Fibroblast of lung (primary cell): ENCODE measurements at regions not wholly inside any gene's neighbourhood (a gene's known extent, or its start where the extent isn't known, plus 50 kb on each side); places are given as distances from the start of the nearest gene placed in this dataset.

Source experiments
- DNase-seq, 2 donors: peaks; one replicate each; pipeline versions ENCODE4 v3.0.0 to v3.0.0-alpha.2; 2010; ENCODE audit warnings: low read depth in 2 of 2
- H2AFZ ChIP-seq: 2 replicates; pipeline ENCODE4 v1.5.1; 2012; ENCODE audit warnings: low read length, control low read depth, inconsistent platforms
- H3K27ac ChIP-seq: 2 replicates; pipeline ENCODE4 v1.5.1; 2011; ENCODE audit warnings: low read length, control low read depth; ENCODE audit not compliant: insufficient read depth
- H3K27me3 ChIP-seq: 2 replicates; pipeline ENCODE4 v1.5.1; 2011; ENCODE audit warnings: mild to moderate bottlenecking, low read length; ENCODE audit not compliant: control insufficient read depth, insufficient read depth
- H3K36me3 ChIP-seq: 2 replicates; pipeline ENCODE4 v1.5.1; 2011; ENCODE audit warnings: low read length; ENCODE audit not compliant: control insufficient read depth, insufficient read depth
- H3K4me1 ChIP-seq: 2 replicates; pipeline ENCODE4 v1.5.1; 2011; ENCODE audit warnings: low read length; ENCODE audit not compliant: control insufficient read depth, insufficient read depth; ENCODE audit errors: extremely low read depth
- H3K4me2 ChIP-seq: 2 replicates; pipeline ENCODE4 v1.5.1; 2011; ENCODE audit warnings: low read length, control low read depth; ENCODE audit not compliant: insufficient read depth; ENCODE audit errors: extremely low read depth
- H3K4me3 ChIP-seq, 4 experiments: fragments of 200-600 bp in 1 of 4; sonication (generic) in 1 of 4; replicated peaks in 1 of 4; 2 replicates each; pipeline ENCODE4 v1.5.1; 2011 to 2016; ENCODE audit warnings: low read length in 4 of 4, low read depth in 3 of 4, mild to moderate bottlenecking in 3 of 4, control low read depth in 2 of 4, inconsistent platforms in 1 of 4, mixed read lengths in 1 of 4; ENCODE audit not compliant: insufficient read depth in 1 of 4; ENCODE audit errors: control extremely low read depth in 1 of 4
- H3K79me2 ChIP-seq: 2 replicates; pipeline ENCODE4 v1.5.1; 2012; ENCODE audit warnings: mild to moderate bottlenecking, low read length, inconsistent platforms; ENCODE audit not compliant: control insufficient read depth, insufficient read depth
- H3K9ac ChIP-seq: 2 replicates; pipeline ENCODE4 v1.5.1; 2011; ENCODE audit warnings: mild to moderate bottlenecking, low read length, control low read depth; ENCODE audit not compliant: insufficient read depth
- H3K9me3 ChIP-seq: 2 replicates; pipeline ENCODE4 v1.5.1; 2012; ENCODE audit warnings: low read depth, low read length; ENCODE audit not compliant: control insufficient read depth, insufficient read depth
- H4K20me1 ChIP-seq: 2 replicates; pipeline ENCODE4 v1.5.1; 2011; ENCODE audit warnings: low read length; ENCODE audit not compliant: control insufficient read depth, insufficient read depth; ENCODE audit errors: extremely low read depth
- CTCF ChIP-seq, 2 donors: IDR thresholded peaks in 1 of 2; conservative IDR thresholded peaks in 1 of 2; 1 replicate in 1 of 2; 2 replicates in 1 of 2; pipeline ENCODE4 v1.5.1; 2011 to 2012; ENCODE audit warnings: low read length in 2 of 2, control low read depth in 1 of 2, inconsistent platforms in 1 of 2, low read depth in 1 of 2, mild to moderate bottlenecking in 1 of 2
- EZH2 ChIP-seq: IDR thresholded peaks from 2 replicates; pipeline ENCODE4 v1.5.1; 2012; ENCODE audit warnings: low read length, control low read depth, mild to moderate bottlenecking; ENCODE audit errors: missing control alignments

- Histone ChIP-seq H3K36me3 (no peaks in the 10 kb centered on the region), H3K9me3 (no peaks in the 10 kb centered on the region), H3K4me1 (peaks cover 7% of the 10 kb centered on the region), H3K27ac (no peak overlapping the region), H2AFZ (no peak overlapping the region), H3K79me2 (no peaks in the 10 kb centered on the region), H3K27me3 (no peaks in the 10 kb centered on the region), H3K4me3 (no peak overlapping the region), H4K20me1 (no peaks in the 10 kb centered on the region), H3K4me2 (no peak overlapping the region), H3K9ac (no peak overlapping the region)
- no peak for TF ChIP-seq CTCF (conservative IDR thresholded peaks at IDR 0.05 in 1 of 2, IDR thresholded peaks at IDR 0.05 in 1 of 2; ENCODE audit: low read depth in 1 of 2, low read length in 2 of 2)
- no peak for TF ChIP-seq EZH2
- DNase-seq, result no peak
Measured at GRCh38 chr13:26989957-26990713, 181.5 kb downstream of the USP12 start.

- no peak for DNase-seq
Measured at GRCh38 chr13:26989261-26989956, 182.2 kb downstream of the USP12 start.

More at GRCh38 chr13:26989261-26989956, 182.2 kb downstream of the USP12 start:
- no peaks in the 10 kb centered on the region for H3K79me2 ChIP-seq
- no peaks in the 10 kb centered on the region for H3K27me3 ChIP-seq
- H3K4me2 ChIP-seq, result no peak overlapping the region
- H2AFZ ChIP-seq, result no peak overlapping the region
- no peaks in the 10 kb centered on the region for H4K20me1 ChIP-seq
- no peaks in the 10 kb centered on the region for H3K36me3 ChIP-seq
- no peak overlapping the region for H3K4me3 ChIP-seq
- no peak overlapping the region for H3K9ac ChIP-seq
- H3K9me3 ChIP-seq, result no peaks in the 10 kb centered on the region
- H3K4me1 ChIP-seq, result peaks cover 7% of the 10 kb centered on the region
- TF ChIP-seq EZH2 (no peak), CTCF (conservative IDR thresholded peaks at IDR 0.05 in 1 of 2, IDR thresholded peaks at IDR 0.05 in 1 of 2; ENCODE audit: low read depth in 1 of 2, low read length in 2 of 2) (no peak)
- H3K27ac ChIP-seq, result no peak overlapping the region
